ENCODE measurements at regions not wholly inside any gene's neighbourhood (a gene's known extent, or its start where the extent isn't known, plus 50 kb on each side); places are given as distances from the start of the nearest gene placed in this dataset.

DNA sequence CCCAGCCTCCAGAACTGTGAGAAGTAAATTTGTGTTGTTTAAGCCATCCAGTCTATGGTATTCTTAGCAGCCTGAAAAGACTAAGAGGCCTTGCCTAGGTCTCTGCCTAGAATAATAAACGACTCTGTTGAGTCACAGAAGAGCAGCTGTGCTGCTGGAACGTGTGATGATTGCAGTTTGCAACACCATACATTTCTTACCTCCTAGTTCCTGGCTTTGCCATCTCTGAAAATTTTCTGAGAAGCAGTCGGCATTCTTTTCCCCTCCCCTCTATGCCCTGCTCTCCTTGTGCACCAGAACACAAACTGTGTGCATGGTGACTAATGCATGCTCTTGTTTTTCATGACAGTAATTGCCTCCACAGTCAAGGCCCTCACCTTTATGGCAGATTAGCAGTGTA, 301.3 kb downstream of the IL20RB start:
- Histone ChIP-seq H3K27ac (ENCODE audit: control insufficient read depth, insufficient read depth, low read length) (no peak overlapping the region), H3K9me1 (ENCODE audit: control insufficient read depth, extremely low read depth, insufficient read depth, low read length) (no peaks in the 10 kb centered on the region), H3K36me3 (ENCODE audit: control insufficient read depth in 2 of 2, extremely low read depth in 1 of 2, insufficient read depth in 2 of 2, low read length in 2 of 2) (no peaks in the 10 kb centered on the region), H3K9ac (ENCODE audit: control insufficient read depth, extremely low read depth, insufficient read depth, low read length) (no peak overlapping the region), H3K4me3 (ENCODE audit: control insufficient read depth in 2 of 3, extremely low read depth in 1 of 3, insufficient read depth in 2 of 3, low read depth in 1 of 3, low read length in 3 of 3) (no peak overlapping the region), H2AFZ (ENCODE audit: control insufficient read depth, low read length) (no peak overlapping the region), H3K9me3 (ENCODE audit: control insufficient read depth, low read depth, low read length) (no peaks in the 10 kb centered on the region), H3K4me1 (ENCODE audit: control insufficient read depth, extremely low read depth, insufficient read depth, low read length) (no peaks in the 10 kb centered on the region), H3K4me2 (ENCODE audit: control insufficient read depth, extremely low read depth, insufficient read depth, low read depth, low read length) (no peak overlapping the region), H4K20me1 (ENCODE audit: control insufficient read depth, extremely low read depth, insufficient read depth, low read length) (no peaks in the 10 kb centered on the region), H3K79me2 (ENCODE audit: control insufficient read depth, insufficient read depth, low read length) (no peaks in the 10 kb centered on the region), H3K27me3 (ENCODE audit: control insufficient read depth, extremely low read depth, insufficient read depth, low read length) (no peaks in the 10 kb centered on the region)
- TF ChIP-seq EZH2 (IDR thresholded peaks at IDR 0.05; ENCODE audit: low read length) = no peak
- no peak for TF ChIP-seq CTCF (optimal IDR thresholded peaks at IDR 0.05 in 1 of 3, IDR thresholded peaks at IDR 0.05 in 1 of 3, conservative IDR thresholded peaks at IDR 0.05 in 1 of 3; ENCODE audit: extremely low read depth in 1 of 3, insufficient read depth in 2 of 3, low read length in 3 of 3)
- FAIRE-seq (no peak), DNase-seq (ENCODE audit: low read depth, low spot score) (no peak)
- dilution Hi-C loops (cut with MboI; ENCODE audit: extremely low pct_ligation_motif_present, low sequenced_read_pairs) = no loop called here

DNA sequence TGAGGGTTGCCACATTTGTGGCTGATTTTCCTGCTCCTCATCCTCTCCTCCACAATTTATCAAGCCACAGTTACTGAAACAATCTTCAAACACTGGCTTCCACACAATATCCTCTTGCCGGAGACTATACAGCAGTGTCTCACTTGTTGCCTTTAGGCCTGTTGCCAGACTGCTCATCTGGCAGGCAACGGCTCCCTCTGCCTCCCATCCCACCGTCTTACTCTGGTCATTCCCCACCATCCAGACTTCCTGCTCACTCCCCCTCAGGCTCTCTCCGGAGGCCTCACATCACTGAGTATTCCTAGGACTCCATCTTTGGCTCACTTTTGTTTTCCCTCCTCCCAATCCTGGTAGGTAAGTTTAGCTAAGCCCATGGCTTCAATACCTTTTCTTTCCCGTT, 301.9 kb downstream of the IL20RB start:
- H3K36me3 ChIP-seq (ENCODE audit: control insufficient read depth in 2 of 2, extremely low read depth in 1 of 2, insufficient read depth in 2 of 2, low read length in 2 of 2) = no peaks in the 10 kb centered on the region
- DNase-seq (ENCODE audit: low read depth, low spot score) (no peak), FAIRE-seq (no peak)
- TF ChIP-seq EZH2 (IDR thresholded peaks at IDR 0.05; ENCODE audit: low read length) (no peak), CTCF (optimal IDR thresholded peaks at IDR 0.05 in 1 of 3, IDR thresholded peaks at IDR 0.05 in 1 of 3, conservative IDR thresholded peaks at IDR 0.05 in 1 of 3; ENCODE audit: extremely low read depth in 1 of 3, insufficient read depth in 2 of 3, low read length in 3 of 3) (no peak)
- H3K9me1 ChIP-seq (ENCODE audit: control insufficient read depth, extremely low read depth, insufficient read depth, low read length) = no peaks in the 10 kb centered on the region
- H3K27me3 ChIP-seq (ENCODE audit: control insufficient read depth, extremely low read depth, insufficient read depth, low read length) = no peaks in the 10 kb centered on the region
- no peak overlapping the region for H3K9ac ChIP-seq (ENCODE audit: control insufficient read depth, extremely low read depth, insufficient read depth, low read length)
- H3K79me2 ChIP-seq (ENCODE audit: control insufficient read depth, insufficient read depth, low read length) = no peaks in the 10 kb centered on the region
- no peaks in the 10 kb centered on the region for H4K20me1 ChIP-seq (ENCODE audit: control insufficient read depth, extremely low read depth, insufficient read depth, low read length)
- dilution Hi-C loops (cut with MboI; ENCODE audit: extremely low pct_ligation_motif_present, low sequenced_read_pairs) = no loop called here
- H2AFZ ChIP-seq (ENCODE audit: control insufficient read depth, low read length) = no peak overlapping the region
- no peaks in the 10 kb centered on the region for H3K4me1 ChIP-seq (ENCODE audit: control insufficient read depth, extremely low read depth, insufficient read depth, low read length)
- H3K27ac ChIP-seq (ENCODE audit: control insufficient read depth, insufficient read depth, low read length) = no peak overlapping the region
- no peaks in the 10 kb centered on the region for H3K9me3 ChIP-seq (ENCODE audit: control insufficient read depth, low read depth, low read length)
- no peak overlapping the region for H3K4me2 ChIP-seq (ENCODE audit: control insufficient read depth, extremely low read depth, insufficient read depth, low read depth, low read length)
- no peak overlapping the region for H3K4me3 ChIP-seq (ENCODE audit: control insufficient read depth in 2 of 3, extremely low read depth in 1 of 3, insufficient read depth in 2 of 3, low read depth in 1 of 3, low read length in 3 of 3)
